T-helper 2 cell (primary cell): ENCODE measurements at regions not wholly inside any gene's neighbourhood (a gene's known extent, or its start where the extent isn't known, plus 50 kb on each side); places are given as distances from the start of the nearest gene placed in this dataset.

Experiments used
- DNase-seq, 5 experiments: peaks; one replicate each; pipeline versions ENCODE4 v3.0.0 to v3.0.0-alpha.2; 2012 to 2022

GRCh38 chr5:3736926-3737325, 141.3 kb downstream of the IRX1 start:
- no peak for DNase-seq

DNA sequence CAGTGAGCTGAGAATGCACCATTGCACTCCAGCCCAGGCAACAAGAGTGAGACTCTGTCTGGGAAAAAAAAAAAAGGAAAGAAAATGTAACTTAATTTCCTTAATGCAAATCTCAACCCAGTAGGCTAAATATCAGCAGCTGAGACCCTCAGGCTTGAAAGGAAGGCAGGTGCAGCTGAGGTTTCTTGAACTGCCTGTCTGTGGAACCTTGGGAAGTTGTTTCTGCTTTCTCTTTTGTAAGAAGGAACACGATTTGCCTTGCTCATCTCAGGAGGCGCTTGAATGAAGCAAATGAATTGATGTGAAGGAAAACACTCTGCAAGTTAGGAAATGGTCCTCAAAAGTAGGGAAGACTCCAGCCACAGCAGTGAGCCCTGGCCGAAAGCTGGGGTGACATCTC, 143.3 kb downstream of the IRX1 start:
- DNase-seq, result no peak

DNA sequence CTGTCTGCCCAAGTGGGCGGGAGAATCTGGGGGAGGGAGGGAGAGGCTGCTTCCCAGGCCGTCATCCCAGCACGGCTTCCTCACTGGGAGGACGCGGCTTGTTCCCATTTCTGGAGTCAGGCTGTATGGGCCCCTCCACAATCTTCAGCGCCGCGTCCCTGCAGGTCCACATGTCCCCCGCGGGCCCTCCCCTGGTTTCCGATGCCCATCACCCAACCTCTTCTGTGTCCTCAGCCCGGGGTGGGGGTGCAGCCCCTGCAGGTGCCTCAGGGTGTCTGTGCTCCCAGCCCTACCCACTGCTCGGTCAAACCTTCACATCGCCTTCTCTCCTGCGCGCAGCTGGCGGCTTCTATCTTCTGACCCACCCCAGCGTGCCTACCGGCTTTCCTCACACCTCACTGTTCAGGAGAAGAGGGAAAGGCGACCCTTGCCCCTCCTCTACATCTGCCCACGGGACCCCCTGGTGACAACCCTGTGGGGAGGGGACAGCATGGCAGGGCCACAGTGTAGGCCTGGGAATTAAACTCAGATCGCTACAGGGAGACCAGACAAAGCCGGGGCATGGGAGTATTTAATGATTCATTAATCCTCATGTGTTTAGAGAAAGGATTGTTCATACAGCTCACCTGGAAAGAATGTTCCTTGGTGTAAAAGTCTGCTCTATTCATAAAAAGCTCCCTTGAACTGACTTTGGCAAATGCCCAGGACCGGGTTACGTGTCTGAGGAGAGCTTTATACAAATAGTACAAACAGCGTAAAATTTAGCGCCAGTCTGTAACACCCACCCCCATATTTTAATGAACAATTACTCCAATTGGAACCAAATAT, 145.1 kb downstream of the IRX1 start:
- DNase-seq, result no peak

DNA sequence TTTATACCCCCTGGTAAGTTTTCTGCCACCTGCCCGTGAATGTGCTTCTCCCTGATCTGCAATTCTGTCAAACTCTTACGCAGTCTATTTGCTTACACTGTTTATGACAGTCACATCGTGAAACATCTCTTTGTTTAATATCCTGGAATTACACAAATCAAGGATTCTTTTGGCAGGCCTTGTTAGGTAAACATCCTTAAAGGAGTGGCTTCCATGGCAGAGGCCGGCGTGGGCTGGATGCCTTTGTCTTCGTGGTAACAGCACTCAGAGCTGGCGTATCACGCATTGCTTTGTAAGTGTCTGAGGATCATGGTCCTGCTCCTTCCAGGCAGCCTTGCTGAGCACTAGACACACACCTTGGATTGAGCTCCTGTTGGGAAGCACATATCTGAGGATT, 145.7 kb downstream of the IRX1 start:
- no peak for DNase-seq

GRCh38 chr5:3742750-3743149, 147.1 kb downstream of the IRX1 start:
- DNase-seq, result no peak

- no peak for DNase-seq
Measured at GRCh38 chr5:3751846-3752245, 156.2 kb downstream of the IRX1 start.

- no peak for DNase-seq
Measured at GRCh38 chr5:3778000-3778550, 182.4 kb downstream of the IRX1 start.

DNA sequence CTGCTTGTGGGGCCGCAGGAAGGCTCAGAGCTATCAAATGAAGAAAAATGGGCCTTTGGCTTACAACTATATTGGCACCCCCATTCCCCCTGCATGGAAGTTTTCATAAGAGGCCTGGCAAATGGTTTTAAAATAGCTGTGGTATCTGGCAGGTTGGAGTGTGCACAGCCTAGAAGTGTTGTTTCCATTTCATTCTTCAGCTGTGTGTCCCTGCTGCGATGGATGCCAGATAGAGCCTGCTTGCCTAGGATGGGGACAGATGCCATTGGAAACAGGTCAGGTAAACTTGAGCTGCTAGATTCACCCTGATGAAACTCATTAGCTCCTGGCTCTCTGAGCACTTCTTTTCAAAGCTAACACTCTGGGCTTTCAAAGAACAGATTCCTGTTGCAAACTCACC, 183.3 kb downstream of the IRX1 start:
- DNase-seq, result no peak

DNA sequence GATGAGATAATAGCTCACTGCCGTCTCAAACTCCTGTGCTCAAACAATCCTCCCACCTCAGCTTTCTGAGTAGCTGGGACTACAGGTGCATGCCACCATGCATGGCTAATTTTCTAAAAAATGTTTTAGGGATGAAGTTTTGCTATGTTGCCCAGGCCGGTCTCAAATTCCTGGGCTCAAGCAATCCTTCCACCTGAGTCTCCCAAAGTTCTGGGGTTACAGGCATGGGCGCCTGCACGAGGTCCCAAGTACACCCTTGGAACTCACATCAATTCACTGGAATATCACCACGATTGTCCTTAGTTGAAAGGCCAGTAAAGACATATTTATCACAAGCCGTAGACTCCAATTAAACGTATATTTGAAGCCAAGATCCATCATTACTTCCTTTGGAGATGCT, 184.6 kb downstream of the IRX1 start:
- no peak for DNase-seq

DNA sequence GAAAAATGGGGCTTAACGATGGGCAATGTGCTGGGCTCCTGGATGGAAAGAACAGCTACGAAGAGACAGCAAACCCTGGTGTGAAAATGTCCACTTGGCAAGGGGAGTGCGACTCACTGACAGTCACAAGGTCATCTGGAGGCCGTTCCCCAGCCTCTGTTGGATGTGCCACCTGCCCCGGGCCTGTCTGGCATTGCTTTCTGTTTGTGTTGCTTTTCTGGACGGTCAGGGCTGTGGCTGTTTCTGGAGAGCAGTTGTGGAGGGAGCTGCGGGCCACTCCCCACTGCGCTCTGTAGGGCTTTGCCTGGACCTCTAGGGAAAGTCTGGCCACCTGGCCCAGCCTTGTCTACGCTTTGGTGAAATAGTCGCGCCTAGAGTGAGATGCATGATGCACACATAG, 185.3 kb downstream of the IRX1 start:
- DNase-seq, result no peak

GRCh38 chr5:3784854-3785253, 189.2 kb downstream of the IRX1 start:
- no peak for DNase-seq

- DNase-seq, result no peak
Measured at GRCh38 chr5:3786165-3786564, 190.5 kb downstream of the IRX1 start.

GRCh38 chr5:3786891-3787430, 191.3 kb downstream of the IRX1 start:
- DNase-seq, result no peak

- DNase-seq, result no peak
Measured at GRCh38 chr5:3787604-3788003, 192.0 kb downstream of the IRX1 start.

DNA sequence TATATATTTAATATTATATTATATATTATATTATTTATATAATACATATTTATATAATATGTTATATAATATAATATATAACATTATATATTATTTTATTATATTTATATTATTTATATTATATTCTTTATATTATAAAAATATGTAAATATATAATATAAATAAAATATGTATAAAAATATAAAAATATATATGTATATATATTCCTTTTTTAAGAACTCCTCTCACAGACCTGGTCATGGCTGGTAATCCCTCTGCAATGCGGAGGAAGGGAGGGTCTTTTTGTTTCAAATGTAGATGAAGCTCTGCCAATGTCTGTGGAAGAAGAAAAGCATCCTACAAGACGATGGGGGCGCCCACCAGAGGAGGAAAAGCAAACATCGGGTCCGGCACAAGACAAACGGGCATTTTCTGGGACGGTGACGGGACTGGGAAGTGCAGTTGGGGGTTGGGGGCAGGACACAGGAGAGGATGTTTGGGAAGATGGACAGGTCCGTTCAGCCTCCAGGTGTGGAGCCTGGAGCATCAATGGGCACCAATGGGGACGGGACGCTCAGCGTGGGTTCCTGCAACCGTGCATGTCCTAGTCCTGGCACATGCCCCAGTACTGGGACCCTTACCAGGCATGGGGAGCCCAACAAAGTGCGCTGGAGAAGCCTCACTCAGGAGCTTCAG, 194.0 kb downstream of the IRX1 start:
- DNase-seq, result no peak

GRCh38 chr5:3793162-3793561, 197.5 kb downstream of the IRX1 start:
- no peak for DNase-seq

- DNase-seq, result no peak
Measured at GRCh38 chr5:3794611-3795010, 199.0 kb downstream of the IRX1 start.

- DNase-seq, result no peak
Measured at GRCh38 chr5:3796736-3797135, 201.1 kb downstream of the IRX1 start.

DNA sequence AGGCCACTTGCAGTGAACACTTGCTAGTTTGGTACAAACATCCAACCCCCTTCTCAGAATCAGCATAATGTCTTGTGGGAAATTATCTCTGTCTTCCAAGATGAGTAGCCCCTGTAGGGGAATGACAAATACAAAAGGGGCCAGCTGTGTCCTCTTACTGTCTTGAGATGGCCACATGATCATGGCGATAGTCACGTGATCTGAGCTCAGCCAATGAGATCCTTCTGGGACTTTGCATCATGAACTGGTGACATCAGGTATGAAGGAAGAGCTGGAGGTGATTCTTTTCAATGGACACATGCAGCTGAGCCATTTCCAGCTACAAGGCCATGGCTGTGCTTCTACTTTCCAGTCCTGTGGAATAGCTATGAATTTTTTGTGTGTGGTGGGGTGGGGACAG, 206.3 kb downstream of the IRX1 start:
- no peak for DNase-seq

DNA sequence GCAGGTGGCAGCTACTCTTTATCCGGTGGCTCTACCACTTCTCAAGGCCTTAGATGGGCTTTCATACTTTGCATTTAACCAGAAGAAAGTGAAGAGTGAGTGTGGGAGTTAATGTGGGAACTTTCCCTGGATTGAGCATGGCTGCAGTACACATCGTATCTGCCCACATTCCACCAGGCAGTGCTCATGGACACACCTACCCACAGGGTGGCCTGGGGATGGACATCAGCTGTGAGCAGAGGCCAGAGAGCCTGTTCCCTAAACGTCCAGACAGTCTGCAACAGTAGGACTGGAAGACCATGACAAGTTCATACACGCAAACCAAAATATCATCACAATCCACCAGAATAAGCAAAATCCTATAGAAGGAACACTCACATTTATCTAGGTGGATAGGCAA, 213.8 kb downstream of the IRX1 start:
- DNase-seq, result no peak

GRCh38 chr5:3811116-3811515, 215.5 kb downstream of the IRX1 start:
- DNase-seq, result no peak

DNA sequence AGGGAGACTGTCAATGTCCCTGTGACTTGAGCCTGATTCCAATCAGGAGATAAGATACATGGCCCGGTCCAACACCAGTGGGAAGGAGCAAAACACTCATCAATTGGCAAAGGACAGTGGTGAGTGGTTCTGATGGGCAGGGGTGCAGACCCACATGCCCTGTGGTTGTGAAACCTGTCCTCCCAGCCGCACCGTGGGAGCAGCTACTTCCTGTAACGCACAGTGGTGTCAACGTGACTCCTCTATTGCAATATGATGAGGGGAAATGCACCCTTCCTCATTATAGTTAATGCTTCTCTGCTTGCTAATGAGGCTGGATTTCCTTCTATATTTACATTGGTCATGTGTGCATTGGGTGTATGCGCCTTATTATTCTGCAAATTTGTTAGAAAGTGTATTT, 223.0 kb downstream of the IRX1 start:
- no peak for DNase-seq

- DNase-seq, result no peak
Measured at GRCh38 chr5:3825531-3826451, 230.2 kb downstream of the IRX1 start.
